IMR-90 (cell line): ENCODE measurements at regions not wholly inside any gene's neighbourhood (a gene's known extent, or its start where the extent isn't known, plus 50 kb on each side); places are given as distances from the start of the nearest gene placed in this dataset.

Experiments
- ATAC-seq: fragments of 200-7000 bp; cut with Tn5 transposase; 2 replicates; pipeline ENCODE4 v1.9.1; 2020; ENCODE audit warnings: low read depth, mild to moderate bottlenecking, moderate library complexity
- BruUV-seq: library from RNA; stranded (reverse); fragments of 400-500 nt; replicated peaks from 2 replicates; lab custom pipeline; 2021; lab: Mats Ljungman, UMichigan
- CTCF ChIA-PET: fragments of 300-600 bp; formaldehyde crosslinking; extraction: SDS; loops from one replicate; lab custom pipeline; 2021; ENCODE audit warnings: antibody characterized with exemption; lab: Yijun Ruan, JAX
- POLR2A ChIA-PET: fragments of 300-600 bp; sonication (Branson Sonifier 250); formaldehyde crosslinking; loops from one replicate; lab custom pipeline; 2022; ENCODE audit warnings: antibody characterized with exemption; ENCODE audit not compliant: unreplicated experiment; lab: Charles Lee
- DNase-seq: peaks from one replicate; pipeline ENCODE4 v3.0.0; 2013
- H2AFZ ChIP-seq: replicated peaks from 2 replicates; pipeline ENCODE3; 2013; ENCODE audit warnings: low read length, mild to moderate bottlenecking; ENCODE audit not compliant: poor library complexity
- H2AK5ac ChIP-seq: 2 replicates; pipeline ENCODE4 v1.6.1; 2013; ENCODE audit warnings: low read depth, low read length, inconsistent platforms
- H2AK9ac ChIP-seq: replicated peaks from 2 replicates; pipeline ENCODE3; 2013; ENCODE audit warnings: mild to moderate bottlenecking, low read depth, low read length, moderate library complexity; ENCODE audit not compliant: poor library complexity
- H2BK120ac ChIP-seq: 2 replicates; pipeline ENCODE4 v1.6.1; 2013; ENCODE audit warnings: low read depth, low read length, inconsistent platforms
- H2BK15ac ChIP-seq: 3 replicates; pipeline ENCODE4 v1.6.1; 2013; ENCODE audit warnings: low read depth, low read length, inconsistent platforms
- H2BK20ac ChIP-seq: 2 replicates; pipeline ENCODE4 v1.6.1; 2013; ENCODE audit warnings: low read depth, mild to moderate bottlenecking, inconsistent platforms, low read length, moderate library complexity
- H2BK5ac ChIP-seq: 2 replicates; pipeline ENCODE4 v1.6.1; 2013; ENCODE audit warnings: mild to moderate bottlenecking, low read depth, low read length, inconsistent platforms; ENCODE audit not compliant: poor library complexity, severe bottlenecking
- H3K14ac ChIP-seq: replicated peaks from 2 replicates; pipeline ENCODE4 v1.6.1; 2013; ENCODE audit warnings: low read depth, low read length, inconsistent platforms
- H3K18ac ChIP-seq: 2 replicates; pipeline ENCODE4 v1.6.1; 2013; ENCODE audit warnings: low read depth, low read length, control low read depth
- H3K23ac ChIP-seq: 2 replicates; pipeline ENCODE4 v1.6.1; 2013; ENCODE audit warnings: low read depth, low read length, inconsistent platforms
- H3K27ac ChIP-seq: 2 replicates; pipeline ENCODE4 v1.5.1; 2013; ENCODE audit warnings: mild to moderate bottlenecking, control low read depth, low read length; ENCODE audit not compliant: insufficient read depth
- H3K27me3 ChIP-seq: 2 replicates; pipeline ENCODE4 v1.6.1; 2013; ENCODE audit warnings: low read length; ENCODE audit not compliant: control insufficient read depth, insufficient read depth
- H3K36me3 ChIP-seq: 2 replicates; pipeline ENCODE4 v1.6.1; 2013; ENCODE audit warnings: low read length, mixed read lengths; ENCODE audit not compliant: control insufficient read depth, insufficient read depth
- H3K4ac ChIP-seq: 2 replicates; pipeline ENCODE4 v1.6.1; 2013; ENCODE audit warnings: low read depth, low read length, inconsistent platforms
- H3K4me1 ChIP-seq: 2 replicates; pipeline ENCODE4 v1.6.1; 2013; ENCODE audit warnings: low read length, mixed read lengths; ENCODE audit not compliant: control insufficient read depth, insufficient read depth
- H3K4me2 ChIP-seq: 2 replicates; pipeline ENCODE4 v1.6.1; 2013; ENCODE audit warnings: low read depth, mild to moderate bottlenecking, control low read depth, low read length, moderate library complexity
- H3K4me3 ChIP-seq: 2 replicates; pipeline ENCODE4 v1.5.1; 2013; ENCODE audit warnings: low read depth, mild to moderate bottlenecking, control low read depth, low read length, moderate library complexity; ENCODE audit not compliant: insufficient read depth
- H3K56ac ChIP-seq: 2 replicates; pipeline ENCODE4 v1.6.1; 2013; ENCODE audit warnings: low read length, inconsistent platforms; ENCODE audit not compliant: insufficient read depth; ENCODE audit errors: extremely low read depth
- H3K79me1 ChIP-seq, 2 experiments: 2 replicates each; pipeline ENCODE4 v1.6.1; 2013; ENCODE audit warnings: low read length in 2 of 2, inconsistent platforms in 1 of 2, low read depth in 1 of 2
- H3K9ac ChIP-seq: 2 replicates; pipeline ENCODE4 v1.6.1; 2013; ENCODE audit warnings: low read depth, low read length, control low read depth
- H3K9me1 ChIP-seq: 2 replicates; pipeline ENCODE4 v1.6.1; 2013; ENCODE audit warnings: low read length, inconsistent platforms; ENCODE audit not compliant: insufficient read depth
- H3K9me3 ChIP-seq: 2 replicates; pipeline ENCODE4 v1.6.1; 2013; ENCODE audit warnings: low read length; ENCODE audit not compliant: control insufficient read depth, insufficient read depth
- H4K20me1 ChIP-seq: 2 replicates; pipeline ENCODE4 v1.6.1; 2013; ENCODE audit warnings: low read length, inconsistent platforms; ENCODE audit not compliant: insufficient read depth
- H4K5ac ChIP-seq: 2 replicates; pipeline ENCODE4 v1.6.1; 2013; ENCODE audit warnings: mild to moderate bottlenecking, low read depth, low read length, control low read depth
- H4K8ac ChIP-seq, 2 experiments: 2 replicates each; pipeline ENCODE4 v1.6.1; 2013; ENCODE audit warnings: low read depth in 2 of 2, low read length in 2 of 2, control low read depth in 1 of 2, inconsistent platforms in 1 of 2
- H4K91ac ChIP-seq: 2 replicates; pipeline ENCODE4 v1.6.1; 2013; ENCODE audit warnings: low read depth, low read length, inconsistent platforms; ENCODE audit not compliant: insufficient read depth
- BHLHE40 ChIP-seq: fragments of 150-350 bp; IDR thresholded peaks from 2 replicates; pipeline ENCODE4 v1.6.1; 2016; ENCODE audit warnings: mild to moderate bottlenecking, low read depth, low read length
- CEBPB ChIP-seq: IDR thresholded peaks from 2 replicates; pipeline ENCODE4 v1.6.1; 2012; ENCODE audit warnings: low read depth, low read length, improper control_type of control experiment
- CHD1 ChIP-seq: IDR thresholded peaks from 2 replicates; pipeline ENCODE4 v1.6.1; 2012; ENCODE audit warnings: low read depth, low read length, improper control_type of control experiment
- MAZ ChIP-seq: IDR thresholded peaks from 2 replicates; pipeline ENCODE4 v1.6.1; 2012; ENCODE audit warnings: low read depth, mild to moderate bottlenecking, low read length, improper control_type of control experiment, moderate library complexity, borderline replicate concordance
- MXI1 ChIP-seq: IDR thresholded peaks from 2 replicates; pipeline ENCODE4 v1.6.1; 2012; ENCODE audit warnings: low read depth, mild to moderate bottlenecking, low read length, moderate library complexity, borderline replicate concordance
- POLR2A ChIP-seq: IDR thresholded peaks from 2 replicates; pipeline ENCODE4 v1.6.1; 2012; ENCODE audit warnings: mild to moderate bottlenecking, low read depth, low read length
- RCOR1 ChIP-seq: IDR thresholded peaks from 2 replicates; pipeline ENCODE4 v1.6.1; 2012; ENCODE audit warnings: mild to moderate bottlenecking, low read length, improper control_type of control experiment; ENCODE audit not compliant: insufficient replicate concordance
- SMC3 ChIP-seq: fragments of 150-350 bp; IDR thresholded peaks from 2 replicates; pipeline ENCODE4 v1.6.1; 2016; ENCODE audit warnings: low read depth, mild to moderate bottlenecking, antibody characterized with exemption, low read length, moderate library complexity
- USF2 ChIP-seq: fragments of 150-350 bp; IDR thresholded peaks from 2 replicates; pipeline ENCODE4 v1.6.1; 2017; ENCODE audit warnings: mild to moderate bottlenecking, antibody characterized with exemption, low read length, low read depth
- WGBS, 2 experiments: methylation state at CpG; one replicate each; pipeline versions ENCODE4 v1.1.5 to v1.1.7; 2013; ENCODE audit warnings: missing lambda C conversion rate in 2 of 2; ENCODE audit not compliant: insufficient read length in 1 of 2; ENCODE audit errors: extremely low coverage in 2 of 2; 5-methylcytosine and 5-hydroxymethylcytosine counted together
- dilution Hi-C: fragments of 300-500 bp; cut with HindIII; formaldehyde crosslinking; loops from one replicate; pipeline ENCODE4 v1.14.3; 2018; ENCODE audit warnings: low sequenced_read_pairs; ENCODE audit not compliant: unreplicated experiment
- in situ Hi-C: fragments of 300-500 bp; cut with MboI; formaldehyde crosslinking; loops from 3 replicates; pipeline ENCODE4 v1.14.3; 2019; ENCODE audit warnings: low sequenced_read_pairs, inconsistent platforms, mixed read lengths
- intact Hi-C: fragments of 100-400 bp; cut with micrococcal nuclease; formaldehyde crosslinking; loops from 2 replicates; pipeline ENCODE4 v1.10.0; 2022
- TF ChIP-seq, protein P1 (sequence below): fragments of 150-350 bp; IDR thresholded peaks from 2 replicates; pipeline ENCODE4 v1.6.1; 2016; ENCODE audit warnings: low read depth, mild to moderate bottlenecking, low read length, moderate library complexity, borderline replicate concordance

- Histone ChIP-seq H3K14ac (no peak overlapping the region), H3K9me3 (no peaks in the 10 kb centered on the region), H3K9me1 (no peaks in the 10 kb centered on the region), H3K4ac (no peak overlapping the region), H3K4me2 (no peak overlapping the region), H3K36me3 (no peaks in the 10 kb centered on the region), H2BK5ac (no peak overlapping the region), H4K91ac (no peak overlapping the region), H3K27ac (no peak overlapping the region), H2AK9ac (no peak overlapping the region), H2BK20ac (no peak overlapping the region), H2BK15ac (no peak overlapping the region), H3K4me3 (no peak overlapping the region), H3K79me1 (no peaks in the 10 kb centered on the region), H3K4me1 (no peaks in the 10 kb centered on the region), H2AFZ (no peak overlapping the region), H3K23ac (no peak overlapping the region), H3K18ac (no peak overlapping the region), H2BK120ac (no peak overlapping the region), H4K5ac (no peak overlapping the region), H2AK5ac (no peak overlapping the region), H4K20me1 (no peaks in the 10 kb centered on the region), H3K9ac (no peak overlapping the region), H3K56ac (no peak overlapping the region), H4K8ac (no peak overlapping the region), H3K27me3 (no peaks in the 10 kb centered on the region)
- ATAC-seq (no peak), DNase-seq (no peak)
- ChIA-PET CTCF (no interaction called here), POLR2A (no interaction called here)
- in situ Hi-C loops: no loop called here
- intact Hi-C loops: no loop called here
- dilution Hi-C loops: no loop called here
- BruUV-seq: no TSS peak
- WGBS, 2 experiments: no CpG with 5 or more reads among the region's 10 CpGs
- TF ChIP-seq SMC3: no peak
- TF ChIP-seq, protein P1, sequence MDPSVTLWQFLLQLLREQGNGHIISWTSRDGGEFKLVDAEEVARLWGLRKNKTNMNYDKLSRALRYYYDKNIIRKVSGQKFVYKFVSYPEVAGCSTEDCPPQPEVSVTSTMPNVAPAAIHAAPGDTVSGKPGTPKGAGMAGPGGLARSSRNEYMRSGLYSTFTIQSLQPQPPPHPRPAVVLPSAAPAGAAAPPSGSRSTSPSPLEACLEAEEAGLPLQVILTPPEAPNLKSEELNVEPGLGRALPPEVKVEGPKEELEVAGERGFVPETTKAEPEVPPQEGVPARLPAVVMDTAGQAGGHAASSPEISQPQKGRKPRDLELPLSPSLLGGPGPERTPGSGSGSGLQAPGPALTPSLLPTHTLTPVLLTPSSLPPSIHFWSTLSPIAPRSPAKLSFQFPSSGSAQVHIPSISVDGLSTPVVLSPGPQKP: no peak
- TF ChIP-seq MXI1: no peak
- no peak for TF ChIP-seq USF2
- TF ChIP-seq CHD1: no peak
- no peak for TF ChIP-seq MAZ
- no peak for TF ChIP-seq POLR2A
- TF ChIP-seq BHLHE40: no peak
- no peak for TF ChIP-seq CEBPB
- no peak for TF ChIP-seq RCOR1
These were observed 210.9 kb upstream of the ARID2 start for GRCh38 chr12:45518291-45519235.
